ENCODE measurements at regions not wholly inside any gene's neighbourhood (a gene's known extent, or its start where the extent isn't known, plus 50 kb on each side); places are given as distances from the start of the nearest gene placed in this dataset.

DNA sequence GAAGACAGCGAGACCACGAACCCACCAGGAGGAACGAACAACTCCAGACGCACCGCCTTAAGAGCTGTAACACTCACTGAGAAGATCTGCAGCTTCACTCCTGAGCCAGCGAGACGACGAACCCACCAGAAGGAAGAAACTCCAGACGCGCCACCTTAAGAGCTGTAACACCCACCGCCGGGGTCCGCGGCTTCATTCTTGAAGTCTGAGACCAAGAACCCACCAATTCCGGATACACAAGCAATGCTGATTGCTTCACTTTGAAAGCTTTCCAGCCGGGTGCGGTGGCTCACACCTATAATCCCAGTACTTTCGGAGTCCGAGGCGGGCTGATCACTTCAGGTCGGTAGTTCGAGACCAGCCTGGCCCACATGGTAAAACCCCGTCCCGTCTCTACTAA is 177.2 kb upstream of the MYO3A start:
- peak overlapping the region; percentile 72 for H3K27ac Mint-ChIP-seq (ENCODE audit: unreplicated experiment)
- H3K27me3 Mint-ChIP-seq (ENCODE audit: low read depth), result no peaks in the 10 kb centered on the region
- TF ChIP-seq, protein P1, sequence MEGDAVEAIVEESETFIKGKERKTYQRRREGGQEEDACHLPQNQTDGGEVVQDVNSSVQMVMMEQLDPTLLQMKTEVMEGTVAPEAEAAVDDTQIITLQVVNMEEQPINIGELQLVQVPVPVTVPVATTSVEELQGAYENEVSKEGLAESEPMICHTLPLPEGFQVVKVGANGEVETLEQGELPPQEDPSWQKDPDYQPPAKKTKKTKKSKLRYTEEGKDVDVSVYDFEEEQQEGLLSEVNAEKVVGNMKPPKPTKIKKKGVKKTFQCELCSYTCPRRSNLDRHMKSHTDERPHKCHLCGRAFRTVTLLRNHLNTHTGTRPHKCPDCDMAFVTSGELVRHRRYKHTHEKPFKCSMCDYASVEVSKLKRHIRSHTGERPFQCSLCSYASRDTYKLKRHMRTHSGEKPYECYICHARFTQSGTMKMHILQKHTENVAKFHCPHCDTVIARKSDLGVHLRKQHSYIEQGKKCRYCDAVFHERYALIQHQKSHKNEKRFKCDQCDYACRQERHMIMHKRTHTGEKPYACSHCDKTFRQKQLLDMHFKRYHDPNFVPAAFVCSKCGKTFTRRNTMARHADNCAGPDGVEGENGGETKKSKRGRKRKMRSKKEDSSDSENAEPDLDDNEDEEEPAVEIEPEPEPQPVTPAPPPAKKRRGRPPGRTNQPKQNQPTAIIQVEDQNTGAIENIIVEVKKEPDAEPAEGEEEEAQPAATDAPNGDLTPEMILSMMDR (conservative IDR thresholded peaks at IDR 0.05), result no peak
- H3K9me3 Mint-ChIP-seq, result no peaks in the 10 kb centered on the region
- no peak overlapping the region for H3K4me3 Mint-ChIP-seq
- H3K4me1 Mint-ChIP-seq, result peaks cover 3% of the 10 kb centered on the region
- H3K36me3 Mint-ChIP-seq (ENCODE audit: low read depth), result no peaks in the 10 kb centered on the region
- DNase-seq (ENCODE audit: low read depth, low spot score), result no peak

DNA sequence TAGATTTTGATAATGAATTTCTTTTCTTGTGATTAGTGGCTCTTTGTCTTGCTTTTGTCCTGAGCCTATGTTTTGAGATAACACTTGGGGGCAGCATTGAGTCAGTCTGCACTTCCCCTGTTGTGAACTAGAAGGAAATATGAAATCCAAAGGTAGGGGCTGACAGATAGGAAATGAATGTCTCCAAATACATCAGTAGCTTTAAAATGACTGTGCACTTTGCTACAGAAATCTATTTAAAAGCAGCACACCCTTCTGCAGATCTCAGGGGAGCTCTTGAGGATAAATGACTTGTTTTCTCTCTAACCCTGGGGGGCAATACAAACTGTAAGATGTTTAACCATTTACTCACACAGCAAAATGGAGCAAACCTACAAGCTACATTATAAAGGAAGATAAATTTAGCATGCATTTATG is 176.0 kb upstream of the MYO3A start:
- peak; percentile 33 for DNase-seq (ENCODE audit: low read depth, low spot score)
- H3K36me3 Mint-ChIP-seq (ENCODE audit: low read depth), result no peaks in the 10 kb centered on the region
- H3K27ac Mint-ChIP-seq (ENCODE audit: unreplicated experiment), result peak overlapping the region; percentile 61
- no peak overlapping the region for H3K4me3 Mint-ChIP-seq
- H3K9me3 Mint-ChIP-seq, result no peaks in the 10 kb centered on the region
- TF ChIP-seq, protein P1 (conservative IDR thresholded peaks at IDR 0.05), result peak; percentile 86
- H3K4me1 Mint-ChIP-seq, result peaks cover 3% of the 10 kb centered on the region
- no peaks in the 10 kb centered on the region for H3K27me3 Mint-ChIP-seq (ENCODE audit: low read depth)

DNA sequence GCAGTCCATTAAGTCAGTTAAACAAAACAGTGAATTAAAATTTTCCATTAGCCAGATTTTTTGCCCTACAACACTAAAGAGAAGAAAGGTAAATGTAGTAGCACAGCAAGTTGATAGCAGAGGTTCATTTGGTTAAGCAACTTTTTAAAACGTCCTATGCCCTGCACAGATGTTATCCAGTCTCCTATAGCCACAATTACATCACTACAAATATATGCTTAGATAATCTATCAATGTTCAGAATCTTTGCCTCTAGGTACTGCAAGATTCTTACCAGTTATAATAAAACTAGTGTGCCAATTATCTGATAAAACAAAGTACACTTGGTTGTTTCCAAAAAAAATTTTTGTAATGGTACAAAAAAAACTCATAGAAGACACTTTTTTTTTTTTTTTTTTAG is 175.5 kb upstream of the MYO3A start:
- Mint-ChIP-seq H3K27me3 (ENCODE audit: low read depth) (no peaks in the 10 kb centered on the region), H3K9me3 (no peaks in the 10 kb centered on the region), H3K27ac (ENCODE audit: unreplicated experiment) (no peak overlapping the region), H3K36me3 (ENCODE audit: low read depth) (no peaks in the 10 kb centered on the region), H3K4me1 (peaks cover 3% of the 10 kb centered on the region), H3K4me3 (no peak overlapping the region)
- TF ChIP-seq, protein P1 (conservative IDR thresholded peaks at IDR 0.05), result no peak
- no peak for DNase-seq (ENCODE audit: low read depth, low spot score)

DNA sequence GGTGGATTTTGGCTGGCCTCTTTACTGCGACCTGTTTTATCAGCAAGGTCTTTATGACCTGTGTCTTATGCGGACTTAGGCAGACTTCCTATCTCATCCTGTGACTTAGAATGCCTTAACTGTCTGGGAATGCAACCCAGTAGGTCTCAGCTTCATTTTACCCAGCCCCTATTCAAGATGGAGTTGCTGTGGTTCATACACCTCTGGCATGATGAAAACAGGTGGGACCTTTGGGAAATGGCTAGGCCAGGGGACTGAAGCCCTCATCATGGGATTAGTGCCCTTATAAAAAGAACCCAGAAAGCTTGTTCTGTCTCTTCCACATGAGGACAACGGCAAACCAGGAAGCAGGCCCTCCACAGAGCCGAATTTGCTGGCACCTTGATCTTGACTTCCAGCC is 172.1 kb upstream of the MYO3A start:
- H3K27ac Mint-ChIP-seq (ENCODE audit: unreplicated experiment), result no peak overlapping the region
- H3K4me1 Mint-ChIP-seq, result peaks cover 17% of the 10 kb centered on the region
- no peak for DNase-seq (ENCODE audit: low read depth, low spot score)
- H3K36me3 Mint-ChIP-seq (ENCODE audit: low read depth), result no peaks in the 10 kb centered on the region
- no peaks in the 10 kb centered on the region for H3K9me3 Mint-ChIP-seq
- TF ChIP-seq, protein P1 (conservative IDR thresholded peaks at IDR 0.05), result no peak
- no peak overlapping the region for H3K4me3 Mint-ChIP-seq
- peaks cover 14% of the 10 kb centered on the region for H3K27me3 Mint-ChIP-seq (ENCODE audit: low read depth)

DNA sequence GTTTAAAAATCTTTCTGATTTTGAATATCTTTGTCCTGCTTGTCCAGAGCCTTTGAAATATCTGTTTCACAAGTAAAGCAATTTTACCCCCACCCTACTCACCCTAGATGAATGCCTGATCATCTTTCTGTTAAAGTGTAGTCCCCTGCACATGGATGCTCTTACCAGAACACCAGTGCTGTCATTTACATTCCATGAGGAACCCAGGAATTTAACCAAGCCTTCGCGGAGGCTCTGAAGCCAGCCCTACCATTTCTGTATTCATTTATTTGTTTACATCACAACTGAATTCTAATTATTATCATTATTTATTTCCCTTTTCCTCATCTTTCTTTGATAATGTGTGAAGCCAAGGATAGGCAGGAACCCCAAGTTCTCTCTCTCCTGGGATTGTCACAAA is 167.8 kb upstream of the MYO3A start:
- Mint-ChIP-seq H3K4me3 (peak overlapping the region; percentile 86), H3K36me3 (ENCODE audit: low read depth) (no peaks in the 10 kb centered on the region), H3K27ac (ENCODE audit: unreplicated experiment) (no peak overlapping the region), H3K4me1 (peaks cover 14% of the 10 kb centered on the region), H3K9me3 (no peaks in the 10 kb centered on the region), H3K27me3 (ENCODE audit: low read depth) (peaks cover 14% of the 10 kb centered on the region)
- TF ChIP-seq, protein P1 (conservative IDR thresholded peaks at IDR 0.05), result no peak
- no peak for DNase-seq (ENCODE audit: low read depth, low spot score)
